Liver (tissue), 8 donors: ENCODE measurements at regions not wholly inside any gene's neighbourhood (a gene's known extent, or its start where the extent isn't known, plus 50 kb on each side); places are given as distances from the start of the nearest gene placed in this dataset.

Experiments used
- DNase-seq: peaks from one replicate; pipeline ENCODE4 v3.0.0-alpha.2; 2017; ENCODE audit warnings: low spot score
- H3K27ac ChIP-seq, 2 donors: one replicate each; pipeline ENCODE4 v1.7.0; 2013; ENCODE audit warnings: inconsistent platforms in 2 of 2, low read length in 2 of 2, control low read depth in 1 of 2, low read depth in 1 of 2, mild to moderate bottlenecking in 1 of 2
- H3K27me3 ChIP-seq, 4 donors: one replicate each; pipeline versions ENCODE4 v1.6.1 to v1.7.0; 2013; ENCODE audit warnings: low read length in 3 of 4, inconsistent platforms in 1 of 4, mild to moderate bottlenecking in 1 of 4, moderate library complexity in 1 of 4; ENCODE audit not compliant: control insufficient read depth in 4 of 4, insufficient read depth in 4 of 4
- H3K36me3 ChIP-seq, 4 donors: one replicate each; pipeline versions ENCODE4 v1.6.1 to v1.7.0; 2013; ENCODE audit warnings: low read length in 3 of 4, mild to moderate bottlenecking in 3 of 4, low read depth in 1 of 4, moderate library complexity in 1 of 4; ENCODE audit not compliant: control insufficient read depth in 4 of 4, insufficient read depth in 3 of 4
- H3K4me1 ChIP-seq, 4 donors: one replicate each; pipeline versions ENCODE4 v1.6.1 to v1.7.0; 2013; ENCODE audit warnings: low read length in 3 of 4, mild to moderate bottlenecking in 3 of 4, moderate library complexity in 1 of 4; ENCODE audit not compliant: control insufficient read depth in 4 of 4, insufficient read depth in 4 of 4
- H3K4me3 ChIP-seq, 3 donors: one replicate each; pipeline versions ENCODE4 v1.6.1 to v1.7.0; 2013; ENCODE audit warnings: low read length in 3 of 3, control low read depth in 1 of 3, low read depth in 1 of 3, mild to moderate bottlenecking in 1 of 3
- H3K9ac ChIP-seq, 2 donors: one replicate each; pipeline ENCODE4 v1.7.0; 2013; ENCODE audit warnings: low read length in 2 of 2, mild to moderate bottlenecking in 2 of 2, moderate library complexity in 2 of 2, control low read depth in 1 of 2, low read depth in 1 of 2
- H3K9me3 ChIP-seq, 4 donors: one replicate each; pipeline versions ENCODE4 v1.6.1 to v1.7.0; 2013; ENCODE audit warnings: low read length in 3 of 4; ENCODE audit not compliant: control insufficient read depth in 4 of 4
- ATF3 ChIP-seq: IDR thresholded peaks from 2 replicates; pipeline ENCODE4 v1.6.1; 2016; ENCODE audit warnings: antibody characterized with exemption
- CTCF ChIP-seq: fragments of 150-350 bp; IDR thresholded peaks from 2 replicates; pipeline ENCODE4 v1.5.1; 2017; ENCODE audit warnings: improper control_type of control experiment, low read depth, low read length; ENCODE audit not compliant: missing input control
- EGR1 ChIP-seq, 2 donors: IDR thresholded peaks; 2 replicates each; pipeline ENCODE4 v1.6.1; 2016 to 2018; ENCODE audit warnings: antibody characterized with exemption in 2 of 2, low read depth in 2 of 2
- FOXA2 ChIP-seq: IDR thresholded peaks from 2 replicates; pipeline ENCODE4 v1.6.1; 2016; ENCODE audit warnings: antibody characterized with exemption
- GABPA ChIP-seq, 2 donors: IDR thresholded peaks in 1 of 2; conservative IDR thresholded peaks in 1 of 2; 2 replicates each; pipeline ENCODE4 v1.6.1; 2016; ENCODE audit warnings: antibody characterized with exemption in 2 of 2, mild to moderate bottlenecking in 1 of 2, moderate library complexity in 1 of 2
- HNF4A ChIP-seq, 2 donors: conservative IDR thresholded peaks; 2 replicates each; pipeline ENCODE4 v1.6.1; 2016; ENCODE audit warnings: antibody characterized with exemption in 2 of 2, mild to moderate bottlenecking in 2 of 2
- HNF4G ChIP-seq: IDR thresholded peaks from 2 replicates; pipeline ENCODE4 v1.6.1; 2016; ENCODE audit warnings: antibody characterized with exemption
- JUND ChIP-seq, 2 donors: IDR thresholded peaks; 2 replicates each; pipeline ENCODE4 v1.6.1; 2016; ENCODE audit warnings: antibody characterized with exemption in 2 of 2
- MAX ChIP-seq: IDR thresholded peaks from 2 replicates; pipeline ENCODE4 v1.6.1; 2016; ENCODE audit warnings: antibody characterized with exemption
- NR2F2 ChIP-seq: IDR thresholded peaks from 2 replicates; pipeline ENCODE4 v1.6.1; 2016; ENCODE audit warnings: antibody characterized with exemption
- RAD21 ChIP-seq, 2 donors: IDR thresholded peaks; 2 replicates each; pipeline ENCODE4 v1.6.1; 2016; ENCODE audit warnings: antibody characterized with exemption in 2 of 2, mild to moderate bottlenecking in 2 of 2
- REST ChIP-seq: IDR thresholded peaks from 2 replicates; pipeline ENCODE4 v1.6.1; 2016; ENCODE audit warnings: antibody characterized with exemption, mild to moderate bottlenecking
- RXRA ChIP-seq, 2 donors: IDR thresholded peaks; 2 replicates each; pipeline ENCODE4 v1.6.1; 2017 to 2018; ENCODE audit warnings: antibody characterized with exemption in 2 of 2, mild to moderate bottlenecking in 1 of 2
- SP1 ChIP-seq: IDR thresholded peaks from 2 replicates; pipeline ENCODE4 v1.6.1; 2018; ENCODE audit warnings: antibody characterized with exemption, mild to moderate bottlenecking
- TAF1 ChIP-seq: conservative IDR thresholded peaks from 2 replicates; pipeline ENCODE4 v1.6.1; 2016; ENCODE audit warnings: antibody characterized with exemption, mild to moderate bottlenecking
- YY1 ChIP-seq: IDR thresholded peaks from 2 replicates; pipeline ENCODE4 v1.6.1; 2016; ENCODE audit warnings: antibody characterized with exemption, mild to moderate bottlenecking
- ZBTB33 ChIP-seq: IDR thresholded peaks from 2 replicates; pipeline ENCODE4 v1.6.1; 2016; ENCODE audit warnings: antibody characterized with exemption
- WGBS: extraction: QIAGEN DNeasy Blood & Tissue Kit; methylation state at CpG from one replicate; pipeline ENCODE4 v1.1.7; 2013; 5-methylcytosine and 5-hydroxymethylcytosine counted together
- donor health status: healthy.
- donor health status: healthy.
- donor health status: healthy.
- donor health status: healthy.
- donor health status: healthy.

- Histone ChIP-seq H3K4me1 (peaks cover 0 to 3% (median 0%) of the 10 kb centered on the region in 4 donors), H3K9ac (no peak overlapping the region), H3K27me3 (no peaks in the 10 kb centered on the region), H3K36me3 (no peaks in the 10 kb centered on the region), H3K4me3 (no peak overlapping the region), H3K27ac (no peak overlapping the region), H3K9me3 (no peaks in the 10 kb centered on the region)
- no peak for TF ChIP-seq RXRA (IDR thresholded peaks at IDR 0.05)
- no peak for TF ChIP-seq ATF3
- no peak for TF ChIP-seq GABPA (IDR thresholded peaks at IDR 0.05 in 1 of 2, conservative IDR thresholded peaks at IDR 0.05 in 1 of 2)
- no peak for TF ChIP-seq HNF4A (conservative IDR thresholded peaks at IDR 0.05)
- no peak for TF ChIP-seq FOXA2
- TF ChIP-seq REST = no peak
- TF ChIP-seq RAD21 (IDR thresholded peaks at IDR 0.05) = no peak
- no peak for TF ChIP-seq TAF1
- TF ChIP-seq JUND (IDR thresholded peaks at IDR 0.05) = no peak
- no peak for TF ChIP-seq MAX
- no peak for DNase-seq
- 64% methylated on average over 7 of the region's 7 CpGs for WGBS
Observed at GRCh38 chr12:3998968-3999792, 126.0 kb upstream of the PARP11 start.

GRCh38 chr12:3998397-3998796 lies 125.2 kb upstream of the PARP11 start:
- H3K36me3 ChIP-seq = no peaks in the 10 kb centered on the region
- no peak for TF ChIP-seq REST
- no peak for TF ChIP-seq CTCF
- TF ChIP-seq TAF1 = no peak
- TF ChIP-seq HNF4G = no peak
- no peak for TF ChIP-seq YY1
- no peak for TF ChIP-seq RXRA (IDR thresholded peaks at IDR 0.05)
- TF ChIP-seq FOXA2 = no peak
- TF ChIP-seq EGR1 (IDR thresholded peaks at IDR 0.05; ENCODE audit: low read depth in 2 of 2) = no peak
- no peak for TF ChIP-seq SP1
- TF ChIP-seq ZBTB33 = no peak
- no peak for TF ChIP-seq GABPA (IDR thresholded peaks at IDR 0.05 in 1 of 2, conservative IDR thresholded peaks at IDR 0.05 in 1 of 2)
- no peak for TF ChIP-seq NR2F2
- H3K4me1 ChIP-seq = peaks cover 0 to 3% (median 0%) of the 10 kb centered on the region in 4 donors
- no peak for DNase-seq
- H3K9ac ChIP-seq = no peak overlapping the region
- H3K27me3 ChIP-seq = no peaks in the 10 kb centered on the region
- WGBS = 91% methylated on average over 5 of the region's 5 CpGs
- no peak overlapping the region for H3K4me3 ChIP-seq
- H3K27ac ChIP-seq = no peak overlapping the region
- no peaks in the 10 kb centered on the region for H3K9me3 ChIP-seq
